Stimulated activated CD8-positive, alpha-beta memory T cell treated with anti-CD3 and anti-CD28 coated beads, Interleukin-2, amount 100 ng/mL, for 1 hour (primary cell): ENCODE measurements at regions not wholly inside any gene's neighbourhood (a gene's known extent, or its start where the extent isn't known, plus 50 kb on each side); places are given as distances from the start of the nearest gene placed in this dataset.

Experiments
- DNase-seq, 2 donors: peaks; one replicate each; pipeline ENCODE4 v3.0.0-alpha.2; 2020; ENCODE audit warnings: low read depth in 2 of 2

DNA sequence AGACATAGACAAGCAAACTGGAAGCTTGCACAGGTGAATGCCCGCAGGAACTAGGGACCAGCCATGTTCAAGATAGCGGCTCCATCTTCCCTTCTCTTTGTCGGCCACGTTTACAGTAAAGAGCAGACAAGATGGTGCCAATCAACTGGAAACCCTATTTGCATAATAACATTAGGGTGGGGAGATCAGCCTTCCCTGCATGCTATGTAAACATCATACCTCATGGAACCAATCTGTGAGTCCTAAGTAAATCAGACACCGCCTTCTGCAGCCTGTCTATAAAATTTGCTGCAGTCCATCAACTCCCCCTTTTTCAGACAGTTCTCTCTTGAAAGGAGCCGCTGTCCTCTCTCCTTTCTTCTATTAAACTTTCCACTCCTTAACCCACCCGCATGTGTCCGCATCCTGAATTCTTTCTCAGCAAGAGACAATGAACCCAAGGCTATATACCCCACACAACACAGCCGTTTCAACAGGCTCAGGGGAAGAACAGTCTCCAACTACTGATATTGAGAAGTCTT, 384.4 kb downstream of the EIPR1 start:
- DNase-seq = no peak

DNA sequence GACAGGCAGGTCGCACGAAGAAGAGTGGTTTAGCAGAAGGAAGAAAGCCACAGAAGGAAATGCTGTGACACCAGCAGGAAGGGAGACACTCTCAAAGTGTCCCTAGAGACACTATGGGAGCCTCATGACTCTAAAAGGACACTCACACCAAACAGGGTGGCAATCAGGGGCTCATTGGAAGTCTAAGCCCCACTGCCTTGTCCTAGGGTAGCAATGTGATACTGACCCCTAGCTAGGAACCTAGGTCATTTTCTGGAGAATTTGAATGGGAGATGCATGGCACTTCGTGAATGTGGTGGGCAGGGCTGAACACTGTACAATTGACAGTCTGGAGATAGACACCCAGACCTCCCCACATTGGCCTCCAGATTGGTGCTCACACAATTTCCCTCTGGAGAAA, 385.0 kb downstream of the EIPR1 start:
- no peak for DNase-seq

DNA sequence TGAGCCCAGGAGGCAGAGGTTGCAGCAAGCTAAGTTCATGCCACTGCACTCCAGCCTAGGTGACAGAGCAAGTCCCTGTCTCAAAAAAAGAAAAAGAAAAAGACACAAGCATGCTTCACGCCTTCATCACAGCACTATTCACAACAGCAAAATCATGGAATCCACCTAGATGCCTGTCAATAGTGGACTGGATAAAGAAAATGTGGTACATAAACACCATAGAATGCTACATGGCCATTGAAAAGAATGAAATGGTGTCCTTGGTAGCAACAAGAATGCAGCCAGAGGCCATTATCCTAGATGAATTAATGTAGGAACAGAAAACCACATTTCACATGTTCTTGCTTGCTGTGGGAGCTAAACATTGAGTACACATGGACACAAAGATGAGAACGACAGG, 392.6 kb downstream of the EIPR1 start:
- DNase-seq = no peak

DNA sequence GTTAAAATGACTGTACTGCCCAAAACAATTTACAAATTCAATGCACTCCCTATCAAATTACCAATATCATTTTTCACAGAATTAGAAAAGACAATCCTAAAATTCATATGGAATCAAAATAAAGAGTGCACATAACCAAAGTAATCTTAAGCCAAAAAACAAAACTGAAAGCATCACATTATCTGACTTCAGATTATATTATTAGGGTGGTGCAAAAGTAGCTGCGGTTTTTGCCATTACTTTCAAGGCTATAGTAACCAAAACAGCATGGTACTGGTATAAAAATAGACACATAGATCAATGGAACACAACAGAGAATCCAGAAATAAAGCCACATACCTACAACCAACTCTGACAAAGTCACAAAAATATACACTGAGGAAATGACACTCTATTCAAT, 396.6 kb downstream of the EIPR1 start:
- DNase-seq = no peak

DNA sequence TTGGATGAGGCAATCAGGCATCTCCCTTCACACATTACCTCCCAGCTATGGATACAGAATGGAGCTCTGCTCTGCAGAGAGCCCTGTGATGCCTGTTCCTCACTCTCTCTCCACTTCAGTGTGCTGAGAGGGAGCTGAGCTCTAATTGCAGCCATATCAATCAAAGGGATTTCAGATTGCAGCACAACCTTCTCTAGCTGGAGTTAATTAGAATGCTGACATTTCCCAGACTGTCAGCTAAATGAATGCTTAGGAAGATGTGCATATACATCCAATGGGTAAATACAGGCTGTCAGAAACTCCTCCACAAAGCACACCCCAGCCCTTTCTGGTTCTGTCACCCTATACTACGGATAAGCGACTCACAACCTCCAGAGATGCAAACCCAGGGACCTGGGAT, 402.6 kb downstream of the EIPR1 start:
- DNase-seq = no peak

DNA sequence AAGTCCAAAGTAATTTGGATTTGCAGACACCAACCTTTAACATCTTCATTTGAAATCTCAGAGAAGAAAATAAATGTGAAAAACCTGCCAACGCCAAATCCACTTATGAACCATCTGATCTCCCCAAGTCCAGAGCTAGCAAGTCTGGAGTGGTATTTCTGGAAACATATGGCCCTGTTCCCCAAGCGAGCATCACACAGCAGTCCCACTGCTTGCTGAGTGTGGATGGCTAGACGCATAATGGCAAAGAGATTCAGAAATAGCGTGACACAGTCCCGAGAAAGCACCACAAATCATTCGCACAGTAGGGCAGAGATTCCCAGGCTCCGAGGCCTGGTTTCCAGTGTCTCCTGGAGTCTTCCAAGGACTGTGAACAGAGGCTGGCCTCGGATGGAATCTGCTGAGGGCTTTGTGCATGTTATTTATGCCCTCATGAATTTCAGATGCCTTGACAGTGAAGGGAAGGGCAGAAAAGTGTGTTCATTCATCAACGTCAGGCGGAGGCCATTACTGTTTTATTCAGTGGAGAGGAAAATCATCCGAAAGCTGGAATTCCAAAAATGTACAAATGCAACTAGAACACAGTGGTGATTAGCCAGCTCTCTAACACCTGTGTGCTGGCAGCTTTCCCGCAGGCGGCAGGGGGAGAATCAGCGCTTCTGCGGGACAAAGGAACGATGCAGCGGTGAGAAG, 417.0 kb downstream of the EIPR1 start:
- DNase-seq = no peak

DNA sequence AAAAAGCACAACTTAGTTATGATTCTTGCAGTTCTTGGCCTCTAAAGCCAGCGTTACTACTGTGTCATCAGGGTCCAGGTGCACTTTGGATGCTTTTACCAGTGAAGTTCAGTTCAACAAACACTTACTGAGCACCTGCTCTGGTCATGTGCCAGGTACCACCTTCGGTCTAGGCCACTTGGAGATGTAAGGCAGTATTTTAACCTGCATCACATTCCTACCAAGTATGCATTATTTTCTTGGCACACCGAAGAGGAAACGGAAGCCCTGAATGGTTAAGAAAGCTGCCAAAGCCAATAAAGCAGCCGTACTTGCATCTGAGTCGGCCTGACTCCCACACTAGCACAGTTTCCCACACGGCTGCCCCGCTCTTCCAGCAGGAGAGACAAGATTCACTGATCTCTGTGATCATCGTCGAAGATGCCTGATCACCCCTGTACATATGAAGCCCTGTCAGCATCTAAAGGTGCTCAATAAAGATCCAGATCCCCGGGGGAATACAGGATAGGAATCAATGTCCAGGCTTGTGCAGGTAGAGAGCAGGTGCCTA, 427.1 kb downstream of the EIPR1 start:
- no peak for DNase-seq

DNA sequence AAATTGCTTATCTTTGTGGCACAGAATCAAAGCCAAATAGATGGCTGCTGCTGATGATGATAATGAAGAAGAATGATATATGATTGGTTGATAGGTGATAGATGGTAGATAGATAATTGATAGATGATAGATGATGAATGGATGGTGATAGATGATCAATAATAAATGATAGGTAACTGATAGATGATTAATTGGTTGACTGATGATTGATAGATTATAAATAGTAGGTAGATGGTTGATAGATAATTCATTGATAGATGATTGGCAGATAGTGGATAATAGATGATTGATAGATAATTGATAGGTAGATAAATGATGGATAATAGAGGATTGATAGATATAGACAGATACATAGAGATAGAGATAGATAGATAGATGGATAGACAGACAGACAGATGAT, 430.2 kb downstream of the EIPR1 start:
- DNase-seq = no peak

DNA sequence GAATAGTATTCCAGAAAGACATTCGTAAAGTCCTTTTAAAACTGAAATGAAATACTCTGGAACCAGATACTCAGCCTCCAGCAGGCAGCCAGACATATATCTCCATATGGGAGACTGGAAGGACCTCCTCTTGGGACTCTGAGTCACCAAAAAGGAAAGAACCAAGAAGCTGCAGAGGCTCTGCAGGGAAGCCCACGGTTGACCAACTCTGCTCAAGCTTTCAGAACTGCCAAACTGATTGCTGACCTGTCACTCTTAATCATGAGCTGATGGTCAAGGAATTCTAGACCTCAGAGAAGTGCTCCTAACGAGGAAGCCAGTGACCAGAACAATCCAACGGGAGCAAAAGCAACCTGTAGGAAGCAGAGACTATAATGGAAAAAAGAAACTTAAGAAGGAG, 434.7 kb downstream of the EIPR1 start:
- no peak for DNase-seq

DNA sequence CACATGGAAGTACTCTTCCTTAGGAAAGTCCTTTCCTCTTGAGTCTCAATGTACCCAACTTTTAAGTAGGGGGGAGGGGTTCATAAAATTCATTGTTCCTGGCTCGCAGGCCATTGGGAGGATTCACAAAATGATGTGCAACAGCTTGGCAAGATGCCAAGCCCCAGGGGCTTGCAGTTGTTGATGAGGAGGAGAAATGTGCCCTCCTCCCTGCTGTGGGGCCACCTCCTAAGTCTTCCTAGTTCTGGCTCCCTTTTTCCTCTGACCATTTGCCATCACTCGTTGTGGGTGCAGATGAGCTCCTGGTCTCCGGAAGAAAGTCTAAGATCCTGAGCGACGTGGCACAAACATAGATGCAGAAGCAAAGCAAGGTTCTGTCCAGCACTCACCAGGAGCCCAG, 435.4 kb downstream of the EIPR1 start:
- DNase-seq = no peak

DNA sequence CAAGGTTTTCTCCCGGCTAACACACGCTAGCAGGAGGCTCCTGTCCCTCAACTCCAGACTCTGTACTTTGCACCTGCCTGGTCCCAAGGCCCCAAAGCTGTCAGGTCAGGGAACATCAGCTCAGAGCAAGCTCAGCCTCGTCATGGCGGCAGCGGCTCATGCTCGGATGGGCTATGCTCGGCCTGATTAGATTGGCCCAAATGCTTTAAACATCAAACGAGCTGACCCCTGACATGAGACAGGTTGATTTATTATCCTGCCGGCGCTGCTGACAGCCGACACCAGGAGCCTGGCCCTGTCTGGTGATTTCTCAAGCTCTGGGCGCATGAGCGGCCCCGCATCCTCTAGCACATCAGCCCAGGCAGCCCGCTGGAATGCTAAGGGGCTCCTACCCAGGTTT, 436.4 kb downstream of the EIPR1 start:
- no peak for DNase-seq

DNA sequence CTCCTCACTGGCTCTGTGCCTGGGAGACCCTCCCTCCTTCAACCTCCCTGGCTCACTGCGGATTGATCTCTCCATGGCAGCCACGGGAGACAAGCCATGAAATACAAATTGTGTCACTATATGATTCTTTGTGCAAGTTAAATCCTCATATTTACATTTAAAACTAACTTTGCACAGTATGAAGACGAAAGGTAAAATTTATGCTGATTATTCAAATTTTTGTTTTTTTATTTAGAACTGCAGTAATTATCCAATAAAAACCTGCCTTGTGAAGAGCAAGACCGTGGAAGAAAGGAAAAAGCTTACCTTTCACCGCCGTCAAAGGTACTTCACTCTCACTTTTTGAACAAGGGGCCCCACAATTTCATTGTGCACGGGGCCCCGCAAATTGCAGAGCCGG, 436.9 kb downstream of the EIPR1 start:
- no peak for DNase-seq

DNA sequence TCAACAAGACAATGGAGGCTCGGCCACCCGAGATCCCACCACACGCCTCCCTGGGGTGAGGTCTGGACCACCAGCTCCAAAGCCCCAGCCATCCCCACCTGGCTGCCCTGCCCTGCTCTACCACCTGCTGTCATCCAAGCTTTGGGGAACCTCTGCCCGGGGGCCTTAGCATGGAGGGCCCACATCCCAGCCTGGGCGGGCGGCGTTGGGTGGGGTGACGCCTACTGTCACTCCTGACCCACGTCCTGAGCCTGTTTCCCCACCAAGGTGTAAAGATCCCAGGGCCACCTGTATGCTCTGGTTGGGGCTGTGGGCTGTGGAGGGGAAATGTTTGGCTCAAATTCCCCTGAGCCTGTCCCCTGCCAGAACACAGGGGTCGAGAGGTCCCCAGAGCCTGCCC, 437.6 kb downstream of the EIPR1 start:
- no peak for DNase-seq

DNA sequence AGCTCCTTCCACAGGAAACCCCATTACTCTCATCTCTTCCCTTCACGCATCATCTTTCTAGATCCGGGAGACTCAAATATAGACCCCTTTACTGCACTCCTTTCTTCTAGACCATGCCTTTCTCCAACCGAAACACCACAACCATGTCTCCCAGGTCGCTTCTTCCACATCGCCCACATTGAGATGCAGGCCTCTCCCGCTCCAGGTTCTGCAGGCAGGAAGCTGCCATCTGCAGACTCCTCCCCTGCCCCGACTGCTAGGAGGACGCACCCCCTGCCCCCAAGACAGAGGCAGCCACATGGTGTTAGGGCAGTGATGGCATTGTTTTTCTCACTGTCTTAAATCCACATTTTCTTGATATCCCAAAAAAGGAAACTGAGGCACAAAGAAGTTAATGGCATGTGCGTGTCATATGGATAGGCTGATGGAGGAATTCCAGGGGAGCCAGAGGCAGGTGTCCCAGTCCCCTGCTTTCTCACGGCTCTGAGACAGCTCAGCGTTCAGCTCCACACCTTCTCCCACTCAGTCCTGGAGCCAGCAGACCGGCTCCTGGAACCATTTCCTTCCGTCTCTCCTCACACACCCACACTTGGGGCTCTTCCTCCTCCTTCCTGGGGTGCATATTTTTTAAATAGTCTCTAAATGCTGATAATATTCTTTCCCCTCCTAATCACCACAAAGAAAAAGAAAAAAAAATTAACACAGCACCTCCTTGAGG, 438.4 kb downstream of the EIPR1 start:
- no peak for DNase-seq

DNA sequence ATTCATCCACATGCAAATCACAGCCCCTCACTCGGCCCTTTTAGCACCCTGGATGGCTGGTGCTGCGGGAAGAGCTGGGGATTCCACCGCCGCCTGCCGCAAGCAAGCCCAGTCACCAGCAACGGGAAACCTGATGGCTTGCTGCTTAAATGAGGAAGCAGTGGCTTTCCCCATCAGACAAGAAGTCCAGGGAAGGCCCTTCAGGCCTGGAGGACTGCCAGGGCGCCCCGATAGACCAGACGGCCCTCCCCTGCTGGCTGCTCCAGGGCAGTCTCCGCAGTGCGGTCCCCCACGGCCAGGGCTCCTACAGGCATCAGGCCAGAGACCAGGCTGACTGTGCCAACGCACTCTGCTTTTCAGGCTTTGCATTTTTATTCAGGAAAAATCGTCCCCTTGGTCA, 439.1 kb downstream of the EIPR1 start:
- DNase-seq = no peak

DNA sequence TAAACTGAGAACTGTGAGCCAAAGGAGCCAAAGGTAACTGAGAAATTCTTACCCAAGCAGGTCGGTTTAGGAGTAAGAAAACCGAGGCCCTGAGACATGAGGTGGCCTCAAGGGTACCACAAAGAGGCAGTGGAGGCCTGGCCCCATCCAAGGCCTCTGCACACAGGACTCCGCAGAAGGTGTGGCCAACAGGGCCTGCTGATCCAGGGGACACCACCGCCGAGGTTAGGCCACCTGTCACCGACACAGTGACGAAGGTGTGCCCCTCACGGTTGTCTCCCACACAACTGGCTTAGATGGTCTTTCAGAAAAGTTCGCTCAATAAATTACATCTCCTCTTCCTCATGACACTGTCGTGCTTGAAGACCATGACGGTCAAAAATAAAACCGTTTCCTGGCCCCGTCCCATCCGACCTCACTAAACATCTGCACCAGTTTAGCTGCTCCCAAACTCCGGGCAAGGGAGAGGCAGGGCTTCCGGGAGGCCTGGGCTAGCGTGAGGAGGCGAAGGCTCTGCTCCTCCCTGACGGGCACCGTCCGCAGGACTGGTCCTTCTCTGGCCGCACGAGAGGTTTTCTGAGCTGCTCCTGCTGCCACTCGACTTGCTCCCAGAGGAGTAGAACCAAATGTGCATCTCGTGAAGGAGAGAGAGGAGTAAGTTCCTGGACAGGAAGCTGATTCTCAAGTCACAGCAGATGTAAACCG, 442.0 kb downstream of the EIPR1 start:
- no peak for DNase-seq

DNA sequence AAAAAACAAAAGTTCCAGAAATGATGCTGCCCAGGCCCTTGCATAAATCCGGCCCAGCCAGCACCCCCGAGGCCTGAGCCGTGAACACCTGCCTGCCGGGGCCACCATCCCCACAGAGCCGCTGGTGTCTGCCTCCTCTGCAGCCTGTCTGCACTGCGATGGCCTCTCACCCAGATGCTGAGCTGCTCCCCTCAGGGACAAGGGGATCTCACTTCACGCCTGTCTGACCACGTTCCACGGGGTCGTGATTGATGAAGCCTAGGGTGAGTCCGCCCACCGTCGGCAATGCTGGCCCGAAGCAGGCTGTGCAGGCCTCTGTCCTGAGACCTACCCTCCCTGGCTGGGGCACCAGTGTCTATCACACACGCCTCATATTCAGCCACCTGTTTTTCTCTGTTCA, 444.2 kb downstream of the EIPR1 start:
- no peak for DNase-seq

DNA sequence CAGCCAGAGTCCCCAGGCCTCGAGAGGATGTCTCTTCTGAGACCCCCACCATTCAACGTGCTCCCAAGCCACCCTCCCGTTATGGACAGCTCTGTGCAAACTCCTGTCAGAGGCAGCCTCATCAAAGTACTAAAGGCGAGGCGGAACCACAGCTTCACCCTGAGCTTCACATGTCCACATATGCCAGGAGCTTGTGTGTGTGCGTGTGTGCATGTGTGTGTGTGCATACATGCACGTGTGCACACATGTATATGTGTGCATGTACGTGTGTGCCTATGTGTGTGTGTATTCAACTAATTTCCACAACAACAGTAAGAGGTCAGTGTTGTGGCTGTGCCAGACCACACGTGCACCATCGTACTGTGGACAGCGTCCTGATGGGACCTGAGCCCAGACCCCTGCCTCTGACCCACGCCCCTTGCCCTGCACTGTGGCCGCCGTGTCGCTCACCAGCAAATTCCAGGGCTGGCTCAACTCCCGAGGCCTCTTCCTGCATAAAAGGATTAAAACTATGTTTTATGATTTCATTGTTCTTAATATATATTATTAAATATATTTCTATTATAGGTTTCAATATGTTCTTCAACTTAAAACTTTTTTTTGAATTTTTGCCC, 444.8 kb downstream of the EIPR1 start:
- no peak for DNase-seq

DNA sequence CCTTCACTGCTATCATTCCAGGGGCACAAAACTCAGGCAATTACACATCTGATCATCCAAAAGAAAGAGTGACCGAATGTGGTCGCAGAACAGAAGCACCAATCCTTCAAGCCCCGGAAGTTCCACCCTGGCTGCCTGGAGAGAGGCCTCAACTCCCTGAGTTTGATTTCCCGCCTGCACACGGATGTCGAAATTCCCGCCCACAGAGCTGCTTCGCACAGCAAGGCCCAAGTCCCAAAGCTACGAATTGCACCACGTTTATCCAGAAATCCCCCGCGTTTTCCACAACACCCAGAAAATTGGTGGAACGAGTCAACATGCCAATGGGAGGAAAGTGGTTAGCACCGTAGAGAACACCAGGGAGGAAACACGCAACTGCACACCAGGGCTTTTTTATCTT, 445.4 kb downstream of the EIPR1 start:
- no peak for DNase-seq

DNA sequence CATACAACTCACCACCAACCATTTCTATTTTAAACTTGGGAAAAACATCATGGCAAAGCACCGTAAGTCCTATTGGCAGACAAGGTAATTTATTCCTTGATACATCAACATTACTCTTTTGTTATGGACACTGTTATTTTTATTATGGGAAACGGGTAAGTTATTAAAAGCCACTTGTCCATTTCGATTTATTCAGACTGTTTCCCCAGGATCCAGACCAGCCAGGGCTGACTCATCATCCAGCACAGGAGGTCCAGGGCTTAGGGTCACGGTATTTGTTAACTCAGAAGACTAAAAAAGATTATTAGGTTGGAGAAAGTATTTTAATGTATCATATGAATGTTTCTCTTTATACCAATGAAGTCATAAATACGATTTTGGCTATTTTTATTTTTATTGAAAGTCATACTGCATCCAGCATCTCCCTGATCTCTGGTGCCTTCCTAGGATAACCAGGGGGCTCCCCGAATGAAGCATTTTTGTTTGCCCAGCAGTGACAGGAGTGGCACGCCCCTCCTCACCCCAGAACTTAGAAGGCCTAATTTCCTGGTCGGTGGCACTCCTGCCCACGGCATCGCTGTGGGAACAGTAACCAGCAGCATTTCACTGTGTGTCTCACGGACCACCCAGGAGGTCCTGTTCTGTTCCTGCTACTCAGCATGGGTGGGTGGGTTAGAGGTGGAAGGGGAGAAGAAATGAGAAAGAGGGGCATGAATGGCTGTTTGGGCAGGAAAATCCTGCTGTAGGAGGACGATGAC, 446.1 kb downstream of the EIPR1 start:
- DNase-seq = no peak

DNA sequence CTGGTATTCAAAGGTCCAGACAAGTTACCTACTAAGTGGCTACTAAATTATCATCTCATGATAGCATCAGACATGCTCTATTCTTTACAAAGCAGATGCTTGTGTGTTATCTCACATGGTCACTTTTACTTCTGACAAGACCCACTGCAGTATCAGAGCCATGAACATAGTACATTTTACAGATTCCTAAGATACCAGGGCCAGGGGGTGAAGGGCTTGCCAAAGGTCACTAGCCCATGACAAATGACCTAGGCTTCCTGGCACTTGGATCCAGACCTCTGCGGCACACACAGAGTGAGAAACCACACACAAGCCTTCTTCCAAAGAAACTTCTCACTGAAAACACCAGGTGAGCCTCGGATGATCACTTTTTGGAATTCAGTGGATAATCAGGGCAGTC, 446.8 kb downstream of the EIPR1 start:
- no peak for DNase-seq

DNA sequence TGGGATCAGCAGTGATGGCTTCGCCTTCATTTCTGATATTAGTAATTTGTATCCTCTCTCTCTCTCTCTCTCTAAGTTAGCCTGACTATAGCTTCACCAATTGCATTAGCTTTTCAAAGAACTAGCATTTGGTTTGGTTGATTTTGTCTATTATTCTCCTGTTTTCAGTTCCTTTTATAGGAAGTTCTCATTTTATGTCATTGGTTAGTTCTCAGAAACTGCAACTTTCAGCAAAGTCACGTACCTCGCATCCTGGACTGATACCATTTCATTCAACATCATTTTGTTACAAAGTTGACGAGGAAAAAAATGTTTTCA, 450.8 kb downstream of the EIPR1 start:
- DNase-seq = no peak
